ENCODE measurements at regions not wholly inside any gene's neighbourhood (a gene's known extent, or its start where the extent isn't known, plus 50 kb on each side); places are given as distances from the start of the nearest gene placed in this dataset.
A peak's percentile ranks its signal among the peaks of the same experiment; 100 is the strongest.

- H3K27me3 ChIP-seq (replicated peaks): no peaks in the 10 kb centered on the region
- no peak overlapping the region for H3K27ac ChIP-seq
- H3K4me3 ChIP-seq (ENCODE audit: low read depth, low read length): no peak overlapping the region
- no peak for DNase-seq
- no peaks in the 10 kb centered on the region for H3K36me3 ChIP-seq (replicated peaks)
- TF ChIP-seq CTCF (IDR thresholded peaks at IDR 0.05; ENCODE audit: low read depth, low read length, missing control alignments): no peak
- in situ Hi-C loops (cut with HindIII; ENCODE audit: low pct_ligation_motif_present, low sequenced_read_pairs): no loop called here
Observed at GRCh38 chr10:65684896-65685295, 1240.9 kb upstream of the LRRTM3 start.

- in situ Hi-C loops (cut with HindIII; ENCODE audit: low pct_ligation_motif_present, low sequenced_read_pairs): no loop called here
- DNase-seq: no peak
- TF ChIP-seq CTCF (IDR thresholded peaks at IDR 0.05; ENCODE audit: low read depth, low read length, missing control alignments): no peak
Observed at GRCh38 chr10:65701168-65701776, 1224.6 kb upstream of the LRRTM3 start.

GRCh38 chr10:65708057-65708456 lies 1217.8 kb upstream of the LRRTM3 start:
- DNase-seq: no peak
- in situ Hi-C loops (cut with HindIII; ENCODE audit: low pct_ligation_motif_present, low sequenced_read_pairs): no loop called here
- H3K4me3 ChIP-seq (ENCODE audit: low read depth, low read length): no peak overlapping the region

More at GRCh38 chr10:65701168-65701776, 1224.6 kb upstream of the LRRTM3 start:
- H3K27me3 ChIP-seq (replicated peaks): no peaks in the 10 kb centered on the region
- H3K36me3 ChIP-seq (replicated peaks): no peaks in the 10 kb centered on the region
- no peak overlapping the region for H3K4me3 ChIP-seq (ENCODE audit: low read depth, low read length)
- H3K27ac ChIP-seq: no peak overlapping the region

GRCh38 chr10:65710306-65710705 lies 1215.5 kb upstream of the LRRTM3 start:
- Histone ChIP-seq H3K27ac (no peak overlapping the region), H3K36me3 (replicated peaks) (no peaks in the 10 kb centered on the region), H3K4me3 (ENCODE audit: low read depth, low read length) (no peak overlapping the region), H3K27me3 (replicated peaks) (no peaks in the 10 kb centered on the region)
- DNase-seq: peak; percentile 4
- in situ Hi-C loops (cut with HindIII; ENCODE audit: low pct_ligation_motif_present, low sequenced_read_pairs): no loop called here
- TF ChIP-seq CTCF (IDR thresholded peaks at IDR 0.05; ENCODE audit: low read depth, low read length, missing control alignments): no peak

More at GRCh38 chr10:65708057-65708456, 1217.8 kb upstream of the LRRTM3 start:
- TF ChIP-seq CTCF (IDR thresholded peaks at IDR 0.05; ENCODE audit: low read depth, low read length, missing control alignments): no peak
- Histone ChIP-seq H3K36me3 (replicated peaks) (no peaks in the 10 kb centered on the region), H3K27me3 (replicated peaks) (no peaks in the 10 kb centered on the region), H3K27ac (no peak overlapping the region)

GRCh38 chr10:65719790-65720189 lies 1206.0 kb upstream of the LRRTM3 start:
- Histone ChIP-seq H3K27me3 (replicated peaks) (no peaks in the 10 kb centered on the region), H3K4me3 (ENCODE audit: low read depth, low read length) (no peak overlapping the region), H3K36me3 (replicated peaks) (no peaks in the 10 kb centered on the region), H3K27ac (no peak overlapping the region)
- TF ChIP-seq CTCF (IDR thresholded peaks at IDR 0.05; ENCODE audit: low read depth, low read length, missing control alignments): no peak
- no peak for DNase-seq
- in situ Hi-C loops (cut with HindIII; ENCODE audit: low pct_ligation_motif_present, low sequenced_read_pairs): no loop called here

GRCh38 chr10:65720901-65721300 lies 1204.9 kb upstream of the LRRTM3 start:
- H3K27me3 ChIP-seq (replicated peaks): no peaks in the 10 kb centered on the region
- no peak for TF ChIP-seq CTCF (IDR thresholded peaks at IDR 0.05; ENCODE audit: low read depth, low read length, missing control alignments)
- H3K36me3 ChIP-seq (replicated peaks): no peaks in the 10 kb centered on the region
- no peak for DNase-seq
- no peak overlapping the region for H3K27ac ChIP-seq
- H3K4me3 ChIP-seq (ENCODE audit: low read depth, low read length): no peak overlapping the region
- in situ Hi-C loops (cut with HindIII; ENCODE audit: low pct_ligation_motif_present, low sequenced_read_pairs): no loop called here
